OCI-LY3 (cell line): ENCODE measurements at regions not wholly inside any gene's neighbourhood (a gene's known extent, or its start where the extent isn't known, plus 50 kb on each side); places are given as distances from the start of the nearest gene placed in this dataset.

Experiments
- CTCF ChIP-seq: fragments of 200-600, 300-600 bp; sonication (generic); IDR thresholded peaks from 2 replicates; pipeline ENCODE4 v1.5.1; 2014; ENCODE audit warnings: antibody characterized with exemption, low read length, low read depth
- EZH2phosphoT487 ChIP-seq: fragments of 200-600 bp; shearing (Covaris generic); IDR thresholded peaks from 2 replicates; pipeline ENCODE4 v1.6.1; 2018; ENCODE audit warnings: antibody characterized with exemption, mixed run types, low read depth

DNA sequence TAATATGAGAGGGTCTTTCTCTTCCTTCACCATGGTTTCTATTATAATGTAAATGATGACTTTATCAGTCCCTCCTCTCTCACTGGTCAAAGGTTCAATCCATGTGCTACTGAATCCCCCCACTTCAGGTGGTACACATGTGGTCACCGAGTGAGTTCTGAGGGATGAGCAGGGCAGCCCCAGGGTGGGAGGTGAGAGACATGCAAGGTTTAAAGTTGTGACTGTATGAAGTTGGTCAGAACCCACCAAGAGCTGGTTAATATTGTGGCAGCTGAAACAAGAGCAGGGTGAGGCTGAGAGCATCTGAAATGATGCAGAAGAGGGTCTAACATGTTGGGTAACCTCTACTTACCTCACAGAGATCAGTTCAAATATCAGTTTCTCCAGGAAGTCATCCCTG lies 444.7 kb upstream of the FBXO33 start:
- TF ChIP-seq CTCF (no peak), EZH2phosphoT487 (no peak)
